Erythroblast (primary cell): ENCODE measurements at regions not wholly inside any gene's neighbourhood (a gene's known extent, or its start where the extent isn't known, plus 50 kb on each side); places are given as distances from the start of the nearest gene placed in this dataset.

Experiments
- DNase-seq, 2 experiments: peaks; one replicate each; lab custom pipeline; 2025; lab: John Stamatoyannopoulos, UW
- GATA1 ChIP-seq: IDR thresholded peaks from 2 replicates; pipeline ENCODE4 v1.6.1; 2011; ENCODE audit warnings: low read depth, mild to moderate bottlenecking, control low read depth, low read length, moderate library complexity
- POLR2A ChIP-seq: IDR thresholded peaks from 2 replicates; pipeline ENCODE4 v1.6.1; 2011; ENCODE audit warnings: mild to moderate bottlenecking, low read length

DNA sequence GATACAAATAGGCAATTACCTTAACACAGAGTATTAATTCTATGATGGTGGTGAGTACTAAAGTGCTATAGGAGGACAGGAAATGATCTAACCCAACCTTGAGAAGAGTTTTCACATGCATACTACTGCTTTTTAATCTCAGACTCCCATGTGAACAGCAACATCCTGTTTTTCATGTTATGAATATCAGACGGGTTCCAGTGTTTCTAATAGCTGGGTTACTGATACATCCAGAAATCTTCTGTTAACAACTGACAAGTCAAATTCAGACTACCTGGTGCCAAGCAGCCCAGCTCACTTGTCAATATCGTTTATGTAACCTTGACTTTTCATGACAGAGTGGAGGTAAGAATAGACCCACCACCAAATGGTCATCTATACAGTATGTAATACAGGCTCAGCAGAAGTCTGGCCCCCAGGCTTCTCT lies 220.2 kb upstream of the COL8A1 start:
- no peak for DNase-seq
- no peak for TF ChIP-seq POLR2A
- TF ChIP-seq GATA1: no peak

DNA sequence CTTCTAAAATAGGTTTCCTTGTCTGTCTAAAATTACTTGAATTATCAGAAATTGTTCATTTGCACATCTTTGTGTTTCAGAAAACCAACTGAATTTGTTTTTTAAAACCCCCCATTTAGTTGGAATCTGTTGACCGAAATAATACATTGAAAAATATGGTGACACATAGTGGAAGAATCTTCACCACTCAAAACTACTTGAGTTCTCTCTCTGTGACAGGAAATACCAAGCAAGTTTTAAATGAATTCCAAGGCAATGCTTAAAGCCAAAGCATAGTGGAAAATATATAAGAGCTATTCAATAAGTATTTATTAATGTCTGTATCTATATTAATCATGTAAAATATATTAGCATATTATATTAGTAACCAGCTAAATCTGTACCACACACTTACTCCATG lies 224.9 kb upstream of the COL8A1 start:
- no peak for TF ChIP-seq GATA1
- no peak for TF ChIP-seq POLR2A
- DNase-seq: no peak

DNA sequence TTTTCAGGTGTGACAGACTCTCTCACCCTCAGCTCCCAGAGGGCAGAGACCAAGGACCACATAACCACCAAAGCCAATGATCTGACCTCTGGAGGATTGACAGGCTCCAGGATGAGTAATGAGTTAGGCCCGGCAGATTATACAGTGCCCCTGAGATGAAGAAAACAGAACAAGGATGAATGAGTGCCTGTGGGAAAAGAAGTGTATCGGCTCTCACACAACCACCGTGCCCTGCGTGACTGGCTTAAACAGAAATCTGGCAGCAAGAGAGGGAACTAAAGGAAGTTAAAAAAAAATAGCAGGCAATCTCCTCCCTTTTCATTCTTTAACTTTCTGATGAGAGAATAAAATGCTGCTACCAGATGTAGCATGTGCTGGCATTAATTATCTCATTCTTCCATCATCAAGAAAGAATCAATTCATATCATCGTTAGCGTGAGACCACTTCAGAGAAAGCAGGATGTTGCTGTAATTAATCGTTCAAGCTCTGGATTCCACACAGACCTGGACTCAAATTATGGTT lies 227.5 kb upstream of the COL8A1 start:
- no peak for DNase-seq
- TF ChIP-seq POLR2A (no peak), GATA1 (no peak)

DNA sequence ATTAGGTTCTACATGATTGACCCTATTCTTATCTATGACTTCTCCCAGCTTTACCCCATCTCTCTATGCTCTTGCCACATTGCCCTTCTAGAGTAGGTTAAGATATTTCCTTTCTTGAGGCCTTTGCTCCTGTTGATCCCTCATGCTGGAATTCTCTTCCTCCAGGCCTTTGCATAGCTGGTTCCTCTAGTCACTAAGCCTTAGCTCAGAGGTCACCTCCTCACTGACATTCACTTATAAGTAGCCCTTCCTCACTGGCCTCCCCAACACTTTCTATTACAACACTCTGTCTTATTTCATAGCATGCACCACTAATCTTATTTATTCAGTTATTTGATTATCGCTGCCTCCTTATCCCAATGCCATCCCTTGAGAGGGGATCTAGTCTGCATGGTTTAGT lies 228.4 kb upstream of the COL8A1 start:
- TF ChIP-seq GATA1 (no peak), POLR2A (no peak)
- DNase-seq: no peak

DNA sequence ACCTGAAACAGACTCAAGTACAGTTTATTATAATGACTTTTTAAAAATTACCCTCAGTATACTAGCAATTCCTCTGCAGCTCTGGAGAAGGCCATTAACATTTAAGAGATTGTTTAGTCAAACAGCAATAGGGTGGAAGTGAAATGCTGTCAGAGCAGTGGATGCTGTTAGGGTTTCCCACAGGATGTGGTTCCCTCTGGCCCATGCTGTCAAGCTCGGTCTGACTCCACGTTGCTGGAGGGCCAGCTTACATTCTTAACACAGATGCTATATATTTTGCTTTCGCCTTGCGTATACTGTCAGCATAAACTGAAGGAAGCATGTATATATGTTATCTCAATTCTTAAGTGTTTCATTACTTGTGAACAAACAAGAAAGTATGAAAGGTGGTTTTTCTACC lies 231.1 kb upstream of the COL8A1 start:
- TF ChIP-seq POLR2A (no peak), GATA1 (no peak)
- no peak for DNase-seq

DNA sequence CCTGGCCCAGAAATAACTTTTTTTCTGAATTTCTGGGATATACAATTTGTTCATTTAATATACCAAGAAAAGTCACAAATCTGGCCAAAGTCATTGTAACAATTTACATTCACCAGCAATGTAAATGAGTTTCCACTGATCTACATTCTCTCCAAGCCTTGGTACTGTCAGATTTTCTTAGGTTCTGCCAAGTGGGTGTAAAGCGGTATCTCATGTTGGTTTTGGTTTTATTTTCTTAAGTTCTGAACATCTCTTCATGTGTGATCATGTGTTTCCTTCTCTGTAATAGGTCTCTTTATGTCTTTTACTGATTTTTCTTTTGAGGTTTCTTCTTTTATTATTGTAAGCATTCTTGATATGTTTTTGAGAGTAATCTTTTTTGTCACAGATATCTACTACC lies 235.6 kb upstream of the COL8A1 start:
- TF ChIP-seq GATA1: no peak
- no peak for TF ChIP-seq POLR2A
- DNase-seq: no peak

DNA sequence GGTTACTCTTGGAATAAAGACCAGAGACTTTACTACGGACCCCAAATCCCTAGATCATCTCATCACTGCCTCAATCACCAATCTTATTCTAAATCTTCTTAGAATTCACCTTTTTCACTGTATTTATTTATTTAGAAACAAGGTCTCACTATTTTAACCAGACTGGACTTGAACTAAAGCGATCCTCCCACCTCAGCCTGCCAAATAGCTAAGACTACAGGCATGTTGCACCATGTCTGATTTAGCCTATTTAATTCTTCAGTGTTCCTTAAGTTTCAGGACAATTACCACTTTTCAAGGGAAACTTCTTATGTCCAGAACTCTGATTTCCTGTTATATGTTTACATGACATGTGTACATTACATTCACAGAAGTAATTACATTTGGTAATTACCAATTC lies 238.0 kb upstream of the COL8A1 start:
- TF ChIP-seq POLR2A (no peak), GATA1 (no peak)
- DNase-seq: no peak

DNA sequence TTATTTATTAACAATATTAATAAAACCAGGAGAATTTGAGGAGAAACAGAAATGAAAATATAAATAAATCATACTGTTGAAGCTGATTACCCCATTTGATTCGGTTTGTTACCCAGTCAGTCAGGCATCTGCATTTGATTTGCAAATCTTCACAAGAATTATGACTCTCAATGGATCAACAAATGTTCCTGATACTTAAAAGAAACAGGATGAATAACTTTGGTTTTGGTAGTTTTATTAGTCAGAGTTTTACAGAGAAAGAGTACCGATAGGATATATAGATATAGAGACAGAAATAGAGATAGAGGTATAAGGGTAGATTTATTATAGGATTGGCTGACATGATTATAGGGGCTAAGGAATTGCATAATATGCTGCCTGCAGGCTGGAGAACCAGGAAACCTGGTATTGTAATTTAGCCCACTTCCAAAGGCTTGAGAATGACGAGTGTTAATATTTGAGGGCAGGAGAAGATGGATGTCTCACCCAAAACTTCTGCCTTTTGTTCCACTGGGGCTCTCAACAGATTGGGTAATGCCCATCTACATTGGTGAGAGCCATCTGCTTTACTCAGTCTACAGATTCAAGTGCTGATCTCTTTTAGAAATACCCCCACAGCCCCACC lies 241.6 kb upstream of the COL8A1 start:
- no peak for DNase-seq
- TF ChIP-seq POLR2A (no peak), GATA1 (no peak)

DNA sequence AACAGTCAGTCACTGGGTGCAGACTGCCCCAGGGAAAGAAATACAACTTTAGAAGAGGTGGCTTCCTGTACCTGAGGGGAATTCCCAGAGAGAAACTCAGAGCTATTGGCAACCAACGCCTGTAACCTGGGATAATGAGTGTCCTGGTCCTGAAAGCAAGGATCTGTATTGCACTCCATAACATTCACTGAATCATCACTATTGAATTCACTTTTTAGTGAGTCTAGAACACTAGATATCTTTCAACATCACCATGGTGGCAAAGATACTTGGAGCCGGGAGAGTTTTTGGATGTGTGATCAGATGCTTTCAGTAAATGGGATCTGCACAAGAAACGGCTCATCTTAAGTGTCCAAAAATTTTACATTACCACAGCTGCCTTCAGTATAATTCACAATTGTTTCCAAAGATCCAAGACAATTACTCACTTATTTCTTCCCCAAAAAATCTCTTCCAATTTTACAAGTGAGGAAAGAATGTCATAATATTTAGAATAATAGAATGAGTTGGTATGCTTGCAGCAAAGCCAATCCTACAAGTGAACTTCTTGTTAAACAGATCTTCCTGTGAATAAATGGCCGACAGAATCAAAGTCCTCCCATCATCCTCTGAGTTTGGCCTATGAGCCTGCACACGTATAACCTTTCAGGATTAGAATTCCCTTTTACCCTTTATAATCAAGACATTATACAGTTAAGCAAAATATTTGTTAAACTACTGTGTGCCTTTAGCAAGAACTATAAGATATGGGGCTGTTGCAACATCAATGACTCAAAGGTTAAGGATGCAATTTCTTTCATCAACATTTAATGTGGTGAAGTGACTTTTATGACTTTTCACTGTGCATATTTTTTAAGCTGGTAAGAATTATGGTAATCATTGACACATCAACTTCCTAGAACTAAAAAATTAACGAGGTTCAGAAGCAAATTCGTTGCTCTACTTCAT lies 243.3 kb upstream of the COL8A1 start:
- TF ChIP-seq GATA1 (no peak), POLR2A (no peak)
- DNase-seq: no peak

DNA sequence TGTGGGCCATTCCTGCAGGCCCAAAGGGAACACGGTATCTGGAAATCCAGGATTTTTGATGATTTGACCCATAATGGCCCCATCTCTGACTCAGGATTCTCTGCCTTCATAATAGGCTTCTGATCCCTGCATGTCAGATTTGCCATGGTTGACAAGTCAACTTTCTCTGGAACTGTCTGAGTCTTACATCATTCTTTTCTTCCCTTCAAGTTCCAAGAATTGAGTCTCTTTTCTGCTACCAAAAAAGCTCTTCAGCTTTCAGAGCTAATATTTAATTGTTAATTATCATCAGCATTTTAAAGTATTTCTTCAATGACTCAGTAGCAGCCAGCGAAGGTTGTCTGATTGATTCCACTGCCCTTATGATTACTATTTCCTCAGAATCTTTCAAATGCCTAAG lies 244.4 kb upstream of the COL8A1 start:
- DNase-seq: no peak
- TF ChIP-seq POLR2A (no peak), GATA1 (no peak)

DNA sequence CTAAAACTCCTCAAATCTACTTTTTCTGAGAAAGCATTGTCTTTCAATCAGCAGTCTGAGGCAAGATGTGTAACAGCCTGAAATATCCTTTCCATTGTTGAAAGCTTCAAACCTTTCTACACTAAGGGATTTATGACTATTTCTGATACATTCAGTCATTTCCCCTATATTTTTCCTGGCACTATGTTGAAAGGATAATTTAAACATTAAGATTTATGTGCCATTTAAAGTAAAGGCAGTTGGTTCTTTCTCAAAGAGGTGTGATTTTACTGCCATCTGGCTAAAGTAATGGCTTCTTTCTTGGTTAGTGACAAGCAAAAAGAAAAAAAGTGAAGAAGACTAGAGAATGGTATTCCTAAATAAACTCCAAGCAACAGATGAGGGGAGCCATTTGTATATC lies 249.6 kb upstream of the COL8A1 start:
- DNase-seq: no peak
- TF ChIP-seq GATA1 (no peak), POLR2A (no peak)

DNA sequence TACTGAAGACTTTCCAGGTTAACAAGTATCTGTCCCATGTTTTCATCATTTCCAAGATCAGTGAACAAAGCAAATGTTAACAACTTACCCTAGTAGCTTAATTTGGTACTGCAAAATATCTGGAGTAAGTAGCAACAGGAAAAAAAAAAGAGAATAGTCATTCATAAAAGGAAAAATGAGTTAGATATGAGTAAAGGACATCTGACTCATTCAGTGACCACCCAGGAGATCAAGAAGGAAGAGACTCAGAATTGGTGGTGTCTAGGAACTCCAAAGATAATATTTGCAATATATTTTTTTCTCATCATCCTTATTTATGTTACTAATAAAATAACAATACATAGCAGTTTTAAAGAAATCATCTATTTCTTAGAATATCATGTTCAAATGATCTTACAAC lies 253.8 kb upstream of the COL8A1 start:
- no peak for TF ChIP-seq GATA1
- no peak for DNase-seq

DNA sequence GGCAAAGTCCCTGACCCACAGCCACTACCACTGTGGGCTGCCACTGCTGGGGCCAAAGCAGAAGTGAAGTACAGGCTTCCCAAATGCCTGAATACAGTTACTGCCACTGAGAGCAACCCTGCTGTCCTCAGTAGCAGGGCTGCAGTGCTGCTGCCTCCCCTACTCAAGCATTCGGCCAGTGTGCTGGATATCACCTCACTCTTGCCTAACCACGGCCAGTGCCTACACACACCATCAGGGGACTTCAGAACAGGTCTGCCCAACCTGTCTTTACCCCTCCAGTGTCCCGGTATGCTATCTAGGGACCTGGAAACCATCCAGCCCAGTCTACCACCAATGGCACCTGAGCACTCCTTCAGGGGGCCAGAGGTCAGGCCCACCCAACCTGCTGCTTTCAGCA lies 261.5 kb upstream of the COL8A1 start:
- no peak for TF ChIP-seq GATA1
- TF ChIP-seq POLR2A: no peak
- no peak for DNase-seq

DNA sequence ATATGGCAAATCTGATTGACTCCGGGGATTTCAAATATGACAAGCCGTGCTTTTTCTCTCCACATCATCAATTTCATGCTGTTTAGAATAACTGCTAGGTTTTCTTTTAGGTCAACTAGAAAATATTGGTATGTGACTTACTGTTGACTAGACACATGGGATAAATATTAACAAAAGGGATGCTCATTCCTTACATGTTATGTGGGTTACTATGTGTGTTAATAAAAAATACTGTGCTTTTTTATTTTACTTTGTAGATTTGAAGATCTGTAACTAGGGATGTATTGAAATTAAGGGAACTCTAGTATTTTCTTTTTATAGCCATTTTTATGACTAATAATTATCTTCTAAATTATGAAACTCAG lies 264.6 kb upstream of the COL8A1 start:
- TF ChIP-seq GATA1 (no peak), POLR2A (no peak)

More for the DNA sequence above, 264.6 kb upstream of the COL8A1 start:
- DNase-seq: no peak
